Activated naive CD8-positive, alpha-beta T cell treated with anti-CD3 and anti-CD28 coated beads, Interleukin-2, amount 10 ng/mL, durations not matched to agents 7 days and 5 days (primary cell): ENCODE measurements at regions not wholly inside any gene's neighbourhood (a gene's known extent, or its start where the extent isn't known, plus 50 kb on each side); places are given as distances from the start of the nearest gene placed in this dataset.

Experiments used
- ATAC-seq: fragments of 150-1000 bp; cut with Tn5 transposase; one replicate; pipeline ENCODE4 v1.10.0; 2021; ENCODE audit warnings: low read depth, moderate library complexity
- POLR2A ChIA-PET: fragments of 350-600 bp; sonication (Branson Sonifier 250); formaldehyde crosslinking; loops from one replicate; lab custom pipeline; 2021; ENCODE audit warnings: antibody characterized with exemption; lab: Charles Lee
- DNase-seq: peaks from one replicate; pipeline ENCODE4 v3.0.0; 2021
- H3K27ac Mint-ChIP-seq: one replicate; pipeline ENCODE4 v1.8.0; 2022; ENCODE audit warnings: mild to moderate bottlenecking, mixed read lengths
- H3K27me3 Mint-ChIP-seq: one replicate; pipeline ENCODE4 v1.8.0; 2022; ENCODE audit warnings: mild to moderate bottlenecking, moderate library complexity, mixed read lengths
- H3K36me3 Mint-ChIP-seq: one replicate; pipeline ENCODE4 v1.8.0; 2021; ENCODE audit warnings: mild to moderate bottlenecking, mixed read lengths
- H3K4me1 Mint-ChIP-seq: one replicate; pipeline ENCODE4 v1.8.0; 2021; ENCODE audit warnings: mixed read lengths
- H3K4me3 Mint-ChIP-seq: one replicate; pipeline ENCODE4 v1.8.0; 2022; ENCODE audit warnings: mild to moderate bottlenecking, moderate library complexity, mixed read lengths
- H3K9me3 Mint-ChIP-seq: one replicate; pipeline ENCODE4 v1.8.0; 2021; ENCODE audit warnings: mixed read lengths

DNA sequence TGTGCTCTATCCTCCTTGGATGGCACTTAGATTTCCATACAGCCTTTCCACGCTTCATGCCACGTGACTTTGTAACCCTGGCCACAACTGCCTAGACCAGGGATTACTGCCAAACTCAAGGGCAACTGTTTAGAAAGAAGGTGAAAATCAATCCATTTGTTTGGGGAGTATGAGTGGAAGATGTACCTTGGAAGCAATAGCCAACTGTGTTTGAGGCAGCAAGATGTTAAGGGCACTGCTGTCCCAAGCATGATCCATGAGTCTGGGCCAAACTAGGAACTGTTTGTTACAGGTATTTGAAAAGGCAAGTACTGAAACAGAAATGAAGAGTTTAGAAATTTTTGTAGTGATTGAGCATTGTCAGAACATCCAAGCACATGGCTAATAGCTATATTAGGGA is 138.9 kb downstream of the CDC42EP3 start:
- Mint-ChIP-seq H3K4me3 (no peak overlapping the region), H3K27me3 (peaks cover 4% of the 10 kb centered on the region), H3K27ac (no peak overlapping the region), H3K4me1 (peaks cover 3% of the 10 kb centered on the region), H3K36me3 (no peaks in the 10 kb centered on the region), H3K9me3 (no peaks in the 10 kb centered on the region)
- DNase-seq, result no peak
- no peak for ATAC-seq
- POLR2A ChIA-PET, result no interaction called here

DNA sequence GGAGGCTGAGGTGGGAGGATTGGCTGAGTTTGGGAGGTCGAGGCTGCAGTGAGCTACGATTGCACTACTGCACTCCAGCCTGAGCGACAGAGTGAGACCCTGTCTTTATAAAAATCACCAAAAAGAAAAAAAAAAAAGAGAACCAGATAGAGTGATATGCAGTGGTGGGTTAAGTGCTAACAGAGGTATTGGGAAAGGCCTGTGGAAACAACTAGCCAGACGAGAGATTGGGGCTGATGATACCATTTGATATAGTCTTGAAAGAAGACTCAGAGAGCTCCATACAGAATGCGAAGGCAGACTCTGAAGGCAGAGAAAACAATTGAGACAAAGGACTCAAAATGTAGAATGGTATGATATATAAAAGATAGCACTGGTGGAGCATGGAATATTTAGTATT is 134.1 kb downstream of the CDC42EP3 start:
- Mint-ChIP-seq H3K4me1 (peaks cover 3% of the 10 kb centered on the region), H3K27me3 (peaks cover 16% of the 10 kb centered on the region), H3K4me3 (no peak overlapping the region), H3K27ac (no peak overlapping the region), H3K36me3 (no peaks in the 10 kb centered on the region), H3K9me3 (peaks cover 4% of the 10 kb centered on the region)
- POLR2A ChIA-PET, result interaction anchor here (0.7 kb wide), 1 partner anchor 335 kb away, joined by 3 read pairs; no protein-coding TSS in a partner anchor
- no peak for DNase-seq
- no peak for ATAC-seq

DNA sequence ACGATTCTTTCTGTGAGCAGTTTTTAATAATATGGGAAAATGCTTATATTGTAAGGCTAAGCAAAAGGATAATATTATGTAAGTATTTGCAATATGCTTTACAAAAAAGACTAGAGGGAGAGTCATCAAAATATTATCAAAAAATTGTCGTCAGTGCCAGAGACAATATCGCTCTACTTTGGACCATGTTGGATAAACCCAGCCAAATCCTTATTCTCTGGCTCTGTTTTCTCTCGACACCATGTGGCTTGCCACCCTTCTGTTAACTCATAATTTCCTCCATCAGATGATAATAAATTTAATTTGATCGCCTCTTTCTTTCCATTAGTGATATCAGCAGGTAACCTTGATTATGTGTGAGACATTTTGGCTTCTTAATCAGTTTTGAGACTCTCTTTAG is 129.9 kb downstream of the CDC42EP3 start:
- Mint-ChIP-seq H3K36me3 (no peaks in the 10 kb centered on the region), H3K27me3 (peaks cover 14% of the 10 kb centered on the region), H3K9me3 (peaks cover 4% of the 10 kb centered on the region), H3K27ac (no peak overlapping the region), H3K4me1 (no peaks in the 10 kb centered on the region), H3K4me3 (no peak overlapping the region)
- ATAC-seq, result no peak
- POLR2A ChIA-PET, result no interaction called here
- no peak for DNase-seq

DNA sequence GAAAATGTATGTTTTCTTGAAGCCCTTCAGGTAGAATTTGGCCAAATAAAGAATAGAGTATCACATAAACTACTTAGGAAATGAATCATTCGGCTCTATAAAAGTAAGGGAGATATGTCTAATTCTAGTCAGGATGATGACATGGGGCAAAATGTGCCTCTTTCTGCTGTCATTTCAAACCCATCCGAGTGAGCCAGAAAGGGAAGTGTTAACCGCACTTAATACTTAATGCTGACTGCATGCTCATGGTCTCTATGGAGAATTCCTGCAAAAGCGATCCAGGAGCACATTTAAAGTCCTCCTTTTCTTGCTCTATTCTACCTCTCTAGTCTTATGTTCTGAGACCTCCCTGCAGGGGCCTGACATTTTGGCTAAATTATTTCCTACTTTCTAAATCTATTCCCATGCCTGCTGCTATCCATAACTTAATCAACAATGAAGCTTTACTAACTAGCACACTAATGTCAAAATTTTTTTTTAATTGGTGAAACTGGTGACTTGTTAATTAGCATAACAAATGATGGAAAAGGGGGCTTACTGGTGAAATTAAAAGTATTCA is 127.4 kb downstream of the CDC42EP3 start:
- POLR2A ChIA-PET, result no interaction called here
- no peak overlapping the region for H3K4me3 Mint-ChIP-seq
- peaks cover 1% of the 10 kb centered on the region for H3K9me3 Mint-ChIP-seq
- H3K27me3 Mint-ChIP-seq, result peaks cover 12% of the 10 kb centered on the region
- no peak overlapping the region for H3K27ac Mint-ChIP-seq
- no peaks in the 10 kb centered on the region for H3K4me1 Mint-ChIP-seq
- no peak for ATAC-seq
- no peaks in the 10 kb centered on the region for H3K36me3 Mint-ChIP-seq
- DNase-seq, result no peak

DNA sequence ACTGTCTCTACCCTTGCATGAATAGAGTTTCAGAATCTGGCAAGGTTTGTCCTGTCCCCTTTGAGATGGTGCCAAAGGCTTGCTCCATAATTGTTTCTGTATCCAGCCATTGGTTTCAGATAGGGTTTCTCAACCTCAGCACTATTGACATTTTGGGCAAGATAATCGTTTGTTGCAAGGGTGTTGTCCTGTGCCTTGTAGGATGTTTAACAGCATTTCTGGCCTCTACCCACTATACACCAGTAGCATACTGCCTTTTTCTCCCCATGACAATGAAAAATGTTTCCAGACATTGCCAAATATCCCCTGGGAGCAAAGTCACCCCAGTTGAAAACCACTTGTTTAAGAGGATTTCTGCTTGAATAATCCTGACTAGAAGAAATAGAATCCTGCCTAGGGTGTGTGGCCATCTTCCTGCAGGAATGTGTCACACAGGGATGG is 126.8 kb downstream of the CDC42EP3 start:
- no peak for DNase-seq

DNA sequence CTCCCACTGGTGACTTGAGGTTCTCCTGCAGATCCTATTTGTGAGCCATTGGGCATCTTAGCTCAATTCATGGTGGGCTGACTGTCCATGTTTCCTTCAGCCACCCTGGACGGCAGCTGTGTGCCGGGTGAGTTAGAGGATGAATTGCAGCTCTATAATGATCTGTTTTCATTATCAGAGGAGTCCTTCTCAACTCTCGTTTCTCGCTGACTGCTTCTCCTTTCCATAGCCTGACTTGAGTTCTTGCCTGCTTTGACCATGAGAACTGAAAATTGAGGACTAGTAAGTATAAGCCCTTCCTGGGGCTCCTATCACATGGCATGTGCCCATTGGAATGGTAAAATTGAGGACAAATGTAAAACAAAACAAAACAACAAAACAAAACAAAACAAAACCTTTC is 121.8 kb downstream of the CDC42EP3 start:
- POLR2A ChIA-PET, result no interaction called here
- Mint-ChIP-seq H3K36me3 (no peaks in the 10 kb centered on the region), H3K4me3 (no peak overlapping the region), H3K9me3 (no peaks in the 10 kb centered on the region), H3K27ac (no peak overlapping the region), H3K27me3 (no peaks in the 10 kb centered on the region), H3K4me1 (peaks cover 10% of the 10 kb centered on the region)
- DNase-seq (no peak), ATAC-seq (no peak)

More for the DNA sequence above, 126.8 kb downstream of the CDC42EP3 start:
- Mint-ChIP-seq H3K27me3 (peaks cover 8% of the 10 kb centered on the region), H3K4me3 (no peak overlapping the region), H3K9me3 (no peaks in the 10 kb centered on the region), H3K4me1 (no peaks in the 10 kb centered on the region), H3K36me3 (no peaks in the 10 kb centered on the region), H3K27ac (no peak overlapping the region)
- ATAC-seq, result no peak
- POLR2A ChIA-PET, result no interaction called here

DNA sequence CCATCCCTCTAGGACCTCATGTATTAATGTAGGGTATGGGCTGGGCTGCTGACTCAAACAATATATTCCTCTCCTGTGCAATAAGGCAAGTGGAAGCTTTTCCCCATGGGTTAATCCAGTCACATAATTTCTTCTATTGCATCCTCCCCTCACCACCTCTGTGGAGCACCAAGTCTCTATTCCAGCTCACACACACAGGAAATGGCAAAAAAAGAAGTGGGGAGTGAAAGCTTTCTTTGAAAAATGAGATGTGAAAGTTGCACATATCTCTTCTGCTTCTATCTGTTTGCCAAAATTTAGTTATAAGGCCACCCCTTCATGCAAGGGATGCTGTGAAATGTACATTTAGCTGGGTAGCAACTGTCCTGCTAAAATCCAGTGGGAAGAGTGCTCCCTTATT is 121.3 kb downstream of the CDC42EP3 start:
- POLR2A ChIA-PET, result no interaction called here
- no peak overlapping the region for H3K27ac Mint-ChIP-seq
- DNase-seq (no peak), ATAC-seq (no peak)
- no peak overlapping the region for H3K4me3 Mint-ChIP-seq
- H3K27me3 Mint-ChIP-seq, result no peaks in the 10 kb centered on the region
- H3K4me1 Mint-ChIP-seq, result peaks cover 10% of the 10 kb centered on the region
- H3K36me3 Mint-ChIP-seq, result no peaks in the 10 kb centered on the region
- H3K9me3 Mint-ChIP-seq, result no peaks in the 10 kb centered on the region

DNA sequence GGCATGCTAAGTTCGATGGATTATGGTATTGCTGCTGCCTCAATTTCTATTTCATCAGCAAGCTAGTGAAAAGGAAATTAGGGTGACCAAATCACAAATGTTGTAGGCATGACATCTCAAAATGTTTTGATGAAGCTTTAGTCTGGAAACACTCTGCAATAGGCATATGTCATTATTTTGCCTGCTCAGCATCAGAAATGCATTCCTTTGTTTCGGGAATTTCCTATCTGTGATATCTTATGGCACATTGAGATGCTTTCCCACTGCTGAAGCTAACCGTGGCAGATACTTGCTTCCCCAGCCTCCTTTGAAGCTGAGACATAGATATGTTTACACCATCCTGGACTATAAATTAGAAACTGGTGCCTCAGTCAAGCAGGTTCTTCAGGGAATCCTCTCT is 119.7 kb downstream of the CDC42EP3 start:
- Mint-ChIP-seq H3K27ac (no peak overlapping the region), H3K4me3 (no peak overlapping the region), H3K4me1 (peaks cover 10% of the 10 kb centered on the region), H3K36me3 (no peaks in the 10 kb centered on the region), H3K27me3 (no peaks in the 10 kb centered on the region), H3K9me3 (no peaks in the 10 kb centered on the region)
- no peak for DNase-seq
- POLR2A ChIA-PET, result no interaction called here
- ATAC-seq, result no peak

DNA sequence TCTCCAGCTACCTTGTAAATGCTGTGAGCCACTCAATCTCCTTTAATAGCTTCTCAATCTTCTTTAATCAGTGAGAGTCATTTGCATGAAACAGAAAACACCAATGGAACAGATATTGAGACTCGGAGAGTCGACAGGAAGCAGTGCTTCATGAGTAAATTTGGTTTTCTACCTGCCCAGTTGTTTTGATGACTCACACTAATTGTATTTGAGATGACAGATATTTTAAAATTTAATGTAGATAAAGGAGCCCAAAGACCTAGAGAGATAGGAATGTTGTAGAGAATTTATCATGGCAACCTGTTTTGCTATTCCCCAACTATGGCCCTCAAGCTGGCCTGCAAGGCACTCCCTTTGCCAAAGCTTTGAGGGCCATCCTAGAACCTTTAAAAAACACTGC is 119.1 kb downstream of the CDC42EP3 start:
- Mint-ChIP-seq H3K9me3 (peaks cover 1% of the 10 kb centered on the region), H3K4me1 (peaks cover 10% of the 10 kb centered on the region), H3K27ac (no peak overlapping the region), H3K36me3 (no peaks in the 10 kb centered on the region), H3K4me3 (no peak overlapping the region), H3K27me3 (no peaks in the 10 kb centered on the region)
- ATAC-seq (no peak), DNase-seq (no peak)
- POLR2A ChIA-PET, result no interaction called here

DNA sequence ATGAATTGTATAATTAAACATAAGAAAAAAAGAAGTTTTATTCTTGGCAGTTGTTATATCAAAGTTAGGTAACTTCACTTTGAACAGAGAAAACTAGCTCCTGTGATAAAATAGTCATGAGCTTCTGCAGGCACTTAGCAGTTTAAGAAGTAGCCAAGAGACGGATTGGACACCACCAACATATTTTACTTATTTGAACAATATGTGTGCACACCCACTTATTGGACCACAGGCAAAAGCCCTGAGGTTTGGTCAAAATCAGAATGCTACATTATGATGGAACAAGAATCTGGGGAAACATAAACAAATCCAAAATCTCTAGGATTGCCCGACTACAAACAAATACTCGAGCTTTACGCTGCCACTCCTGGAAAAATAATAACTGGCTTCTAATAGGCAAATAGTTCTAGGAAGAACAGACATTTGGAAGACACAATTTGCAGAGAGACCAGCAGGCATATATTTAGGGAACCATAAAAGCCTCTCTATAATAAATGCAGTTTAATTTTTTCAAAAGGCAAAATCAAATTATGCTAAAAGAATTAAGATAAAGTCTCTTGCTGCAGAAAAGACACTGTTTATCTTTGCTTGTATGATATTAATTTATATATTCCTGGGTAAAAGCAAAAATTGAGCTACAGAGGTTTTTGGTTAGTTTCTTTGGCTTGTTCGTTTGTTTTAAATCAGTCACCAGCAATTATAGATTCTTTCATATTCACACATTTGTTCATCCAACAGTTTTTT is 117.9 kb downstream of the CDC42EP3 start:
- Mint-ChIP-seq H3K4me1 (peaks cover 12% of the 10 kb centered on the region), H3K27ac (no peak overlapping the region), H3K27me3 (no peaks in the 10 kb centered on the region), H3K36me3 (no peaks in the 10 kb centered on the region), H3K4me3 (no peak overlapping the region), H3K9me3 (peaks cover 1% of the 10 kb centered on the region)
- no peak for DNase-seq
- POLR2A ChIA-PET, result no interaction called here
- ATAC-seq, result no peak

DNA sequence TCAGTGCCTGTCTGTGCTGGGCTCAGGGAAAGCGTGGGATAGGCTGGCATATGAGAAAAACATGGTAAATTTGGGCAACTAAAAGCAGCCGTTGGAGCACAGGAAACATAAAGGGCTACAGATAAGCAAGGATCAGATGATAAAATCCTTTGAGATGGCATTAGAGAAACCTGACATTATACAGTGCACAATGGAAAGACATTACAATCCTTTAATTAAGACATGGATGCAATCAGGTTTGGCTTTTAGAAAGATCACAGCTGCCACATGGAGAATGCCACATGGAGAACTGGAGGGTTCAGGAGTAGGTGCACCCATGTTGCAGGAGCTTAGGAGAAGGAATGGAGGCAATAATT is 117.3 kb downstream of the CDC42EP3 start:
- Mint-ChIP-seq H3K36me3 (no peaks in the 10 kb centered on the region), H3K9me3 (peaks cover 1% of the 10 kb centered on the region), H3K4me1 (peaks cover 13% of the 10 kb centered on the region), H3K27ac (no peak overlapping the region), H3K4me3 (no peak overlapping the region), H3K27me3 (no peaks in the 10 kb centered on the region)
- no peak for DNase-seq
- ATAC-seq, result no peak
- POLR2A ChIA-PET, result no interaction called here

DNA sequence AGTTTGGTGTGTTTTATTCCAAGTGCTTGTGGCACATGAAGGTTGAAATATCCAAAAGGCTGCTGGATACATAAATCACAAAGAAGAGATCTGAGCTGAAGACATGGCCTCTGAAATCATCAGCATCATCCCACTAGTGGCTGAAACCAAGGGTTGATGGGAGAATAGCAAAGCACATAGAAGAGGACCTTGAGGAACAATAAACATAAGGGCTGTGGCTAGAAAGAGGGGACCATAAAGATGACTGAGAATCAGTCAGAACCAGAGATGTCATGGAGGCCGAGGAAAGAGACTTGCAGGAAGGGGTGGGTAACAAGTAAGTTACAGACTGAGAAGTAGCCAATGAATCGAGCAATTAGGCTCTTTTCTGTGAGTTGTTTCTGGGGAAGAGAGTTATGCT is 116.8 kb downstream of the CDC42EP3 start:
- DNase-seq (no peak), ATAC-seq (no peak)
- Mint-ChIP-seq H3K4me1 (peaks cover 13% of the 10 kb centered on the region), H3K27ac (no peak overlapping the region), H3K4me3 (no peak overlapping the region), H3K36me3 (no peaks in the 10 kb centered on the region), H3K9me3 (peaks cover 1% of the 10 kb centered on the region), H3K27me3 (no peaks in the 10 kb centered on the region)
- POLR2A ChIA-PET, result no interaction called here

DNA sequence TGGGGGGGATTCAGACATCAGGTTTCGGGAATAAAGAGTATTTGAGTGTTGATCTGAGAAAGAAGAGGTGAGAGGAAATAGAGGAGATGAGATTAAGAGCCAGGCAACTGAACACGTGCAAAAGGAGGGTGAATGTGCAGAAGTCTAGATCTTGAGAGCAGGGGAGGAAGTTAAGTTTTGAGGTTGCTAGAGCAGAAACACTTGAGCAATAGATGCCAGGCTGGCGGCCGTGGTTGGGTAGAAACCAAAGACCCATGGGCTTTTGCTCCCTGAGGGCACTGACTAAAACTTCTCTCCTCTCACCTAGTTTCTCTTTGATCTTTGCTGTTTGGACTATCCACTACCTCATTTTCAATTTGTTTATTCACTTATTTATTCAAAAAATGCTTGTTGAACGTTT is 116.0 kb downstream of the CDC42EP3 start:
- POLR2A ChIA-PET, result no interaction called here
- DNase-seq (no peak), ATAC-seq (peak; percentile 50)
- Mint-ChIP-seq H3K4me1 (peaks cover 6% of the 10 kb centered on the region), H3K36me3 (no peaks in the 10 kb centered on the region), H3K27me3 (no peaks in the 10 kb centered on the region), H3K27ac (no peak overlapping the region), H3K4me3 (no peak overlapping the region), H3K9me3 (peaks cover 1% of the 10 kb centered on the region)

DNA sequence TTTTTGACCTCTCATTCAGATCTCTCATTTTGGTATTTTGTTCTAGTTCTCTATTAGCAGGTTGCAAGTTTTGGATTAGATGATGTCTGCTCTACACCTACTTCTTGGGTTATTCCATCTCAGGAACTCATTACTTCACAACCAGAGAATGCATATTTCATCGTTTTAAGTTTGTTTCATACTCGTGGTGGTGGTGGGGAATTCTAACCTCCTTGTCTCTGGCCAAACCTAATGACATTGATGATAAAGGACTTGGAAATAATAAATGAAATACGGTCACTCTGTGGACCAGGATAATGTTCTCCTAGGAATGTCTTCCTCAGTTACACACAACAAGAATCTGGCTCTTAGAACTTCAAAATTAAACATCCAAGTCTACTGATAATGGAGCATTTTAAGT is 115.2 kb downstream of the CDC42EP3 start:
- peaks cover 1% of the 10 kb centered on the region for H3K9me3 Mint-ChIP-seq
- DNase-seq (no peak), ATAC-seq (no peak)
- peaks cover 9% of the 10 kb centered on the region for H3K4me1 Mint-ChIP-seq
- H3K27me3 Mint-ChIP-seq, result no peaks in the 10 kb centered on the region
- no peaks in the 10 kb centered on the region for H3K36me3 Mint-ChIP-seq
- no peak overlapping the region for H3K27ac Mint-ChIP-seq
- H3K4me3 Mint-ChIP-seq, result no peak overlapping the region
- POLR2A ChIA-PET, result no interaction called here
